Body of pancreas (tissue), 4 donors: ENCODE measurements at regions not wholly inside any gene's neighbourhood (a gene's known extent, or its start where the extent isn't known, plus 50 kb on each side); places are given as distances from the start of the nearest gene placed in this dataset.

Experiments
- POLR2A ChIP-seq, 3 donors: fragments of 450-650 bp; IDR thresholded peaks; one replicate each; pipeline ENCODE4 v1.6.1; 2016; ENCODE audit warnings: antibody characterized with exemption in 3 of 3, mild to moderate bottlenecking in 2 of 3
- TF ChIP-seq, protein P1 (sequence below), 7 experiments: fragments of 450-650 bp in 4 of 7; fragments of 200-600 bp in 3 of 7; sonication (generic) in 3 of 7; IDR thresholded peaks; one replicate each; pipeline ENCODE4 v1.5.1; 2016 to 2019; ENCODE audit warnings: antibody characterized with exemption in 7 of 7

GRCh38 chr3:72571052-72571451 lies 277.2 kb downstream of the SHQ1 start:
- TF ChIP-seq, protein P1, sequence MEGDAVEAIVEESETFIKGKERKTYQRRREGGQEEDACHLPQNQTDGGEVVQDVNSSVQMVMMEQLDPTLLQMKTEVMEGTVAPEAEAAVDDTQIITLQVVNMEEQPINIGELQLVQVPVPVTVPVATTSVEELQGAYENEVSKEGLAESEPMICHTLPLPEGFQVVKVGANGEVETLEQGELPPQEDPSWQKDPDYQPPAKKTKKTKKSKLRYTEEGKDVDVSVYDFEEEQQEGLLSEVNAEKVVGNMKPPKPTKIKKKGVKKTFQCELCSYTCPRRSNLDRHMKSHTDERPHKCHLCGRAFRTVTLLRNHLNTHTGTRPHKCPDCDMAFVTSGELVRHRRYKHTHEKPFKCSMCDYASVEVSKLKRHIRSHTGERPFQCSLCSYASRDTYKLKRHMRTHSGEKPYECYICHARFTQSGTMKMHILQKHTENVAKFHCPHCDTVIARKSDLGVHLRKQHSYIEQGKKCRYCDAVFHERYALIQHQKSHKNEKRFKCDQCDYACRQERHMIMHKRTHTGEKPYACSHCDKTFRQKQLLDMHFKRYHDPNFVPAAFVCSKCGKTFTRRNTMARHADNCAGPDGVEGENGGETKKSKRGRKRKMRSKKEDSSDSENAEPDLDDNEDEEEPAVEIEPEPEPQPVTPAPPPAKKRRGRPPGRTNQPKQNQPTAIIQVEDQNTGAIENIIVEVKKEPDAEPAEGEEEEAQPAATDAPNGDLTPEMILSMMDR (IDR thresholded peaks at IDR 0.05) = no peak
- TF ChIP-seq POLR2A (IDR thresholded peaks at IDR 0.05) = no peak
